SK-N-SH (cell line): ENCODE measurements at regions not wholly inside any gene's neighbourhood (a gene's known extent, or its start where the extent isn't known, plus 50 kb on each side); places are given as distances from the start of the nearest gene placed in this dataset.

Source experiments
- CTCF ChIA-PET: fragments of 300-600, 350-600 bp; formaldehyde crosslinking; extraction: SDS; loops from one replicate; lab custom pipeline; 2021; lab: Yijun Ruan, JAX
- POLR2A ChIA-PET: fragments of 350-600 bp; sonication (Branson Sonifier 250); formaldehyde crosslinking; extraction: SDS; loops from one replicate; lab custom pipeline; 2020; ENCODE audit warnings: antibody characterized with exemption, inconsistent platforms; lab: Yijun Ruan, JAX
- DNase-seq: peaks from one replicate; pipeline ENCODE4 v3.0.0; 2012
- H2AFZ ChIP-seq: fragments of 200-600 bp; sonication (generic); 2 replicates; pipeline ENCODE4 v1.8.1; 2016; ENCODE audit warnings: antibody characterized with exemption, mild to moderate bottlenecking, low read depth
- H3F3A ChIP-seq: fragments of 200-600 bp; sonication (generic); replicated peaks from 2 replicates; pipeline ENCODE3; 2016; ENCODE audit warnings: antibody characterized with exemption, mild to moderate bottlenecking; ENCODE audit not compliant: insufficient read depth
- H3K27ac ChIP-seq, 2 experiments: fragments of 200-500 bp in 1 of 2; fragments of 200-600 bp in 1 of 2; sonication (Bioruptor generic) in 1 of 2; sonication (generic), shearing (Covaris generic) in 1 of 2; 2 replicates each; pipeline versions ENCODE4 v1.5.1 to v1.6.1; 2014 to 2016; ENCODE audit warnings: low read depth in 2 of 2, inconsistent platforms in 1 of 2, low read length in 1 of 2, mild to moderate bottlenecking in 1 of 2, mixed read lengths in 1 of 2
- H3K27me3 ChIP-seq: fragments of 200-600 bp; sonication (generic), shearing (Covaris generic); 2 replicates; pipeline ENCODE4 v1.6.1; 2016; ENCODE audit warnings: mixed run types; ENCODE audit not compliant: insufficient read depth
- H3K36me3 ChIP-seq, 2 experiments: fragments of 200-500 bp in 1 of 2; fragments of 200-600 bp in 1 of 2; sonication (Bioruptor generic) in 1 of 2; sonication (generic) in 1 of 2; replicated peaks in 1 of 2; 2 replicates each; pipeline versions ENCODE3 to v1.5.1; 2014 to 2016; ENCODE audit warnings: low read length in 1 of 2, mild to moderate bottlenecking in 1 of 2; ENCODE audit not compliant: insufficient read depth in 2 of 2, control insufficient read depth in 1 of 2
- H3K4me1 ChIP-seq, 2 experiments: fragments of 200-500 bp in 1 of 2; fragments of 200-600 bp in 1 of 2; sonication (Bioruptor generic) in 1 of 2; sonication (generic), shearing (Covaris generic) in 1 of 2; 2 replicates each; pipeline versions ENCODE4 v1.5.1 to v1.6.1; 2014 to 2016; ENCODE audit warnings: low read depth in 1 of 2, low read length in 1 of 2, mixed run types in 1 of 2; ENCODE audit not compliant: insufficient read depth in 2 of 2, control insufficient read depth in 1 of 2
- H3K4me2 ChIP-seq: fragments of 200-600 bp; sonication (generic), shearing (Covaris generic); 2 replicates; pipeline ENCODE4 v1.6.1; 2017; ENCODE audit warnings: mixed run types
- H3K4me3 ChIP-seq, 2 experiments: fragments of 200-500 bp in 1 of 2; fragments of 200-600 bp in 1 of 2; sonication (Bioruptor generic) in 1 of 2; sonication (generic), shearing (Covaris generic) in 1 of 2; 2 replicates each; pipeline versions ENCODE4 v1.5.1 to v1.8.1; 2014 to 2016; ENCODE audit warnings: low read depth in 2 of 2, inconsistent platforms in 1 of 2, low read length in 1 of 2, mild to moderate bottlenecking in 1 of 2, mixed read lengths in 1 of 2, moderate library complexity in 1 of 2
- H3K79me2 ChIP-seq: fragments of 200-600 bp; sonication (generic); 2 replicates; pipeline ENCODE4 v1.8.1; 2017; ENCODE audit warnings: mild to moderate bottlenecking; ENCODE audit not compliant: insufficient read depth
- H3K9ac ChIP-seq: fragments of 200-600 bp; sonication (generic); 2 replicates; pipeline ENCODE4 v1.6.1; 2017; ENCODE audit warnings: mixed run types
- H3K9me2 ChIP-seq: fragments of 200-600 bp; sonication (generic); 2 replicates; pipeline ENCODE4 v1.6.1; 2017; ENCODE audit warnings: mixed run types
- H3K9me3 ChIP-seq: fragments of 200-600 bp; sonication (generic); 2 replicates; pipeline ENCODE4 v1.6.1; 2017; ENCODE audit warnings: mixed run types, mild to moderate bottlenecking, moderate library complexity
- H4K20me1 ChIP-seq: fragments of 200-600 bp; sonication (generic); 2 replicates; pipeline ENCODE4 v1.6.1; 2017; ENCODE audit warnings: mild to moderate bottlenecking, mixed run types; ENCODE audit not compliant: insufficient read depth
- ELF1 ChIP-seq: IDR thresholded peaks from 2 replicates; pipeline ENCODE4 v1.4.0; 2012
- EP300 ChIP-seq, 2 experiments: IDR thresholded peaks; 2 replicates each; pipeline versions ENCODE4 v1.4.0 to v1.6.1; 2012; ENCODE audit warnings: borderline replicate concordance in 1 of 2, low read depth in 1 of 2, low read length in 1 of 2
- FOSL2 ChIP-seq: IDR thresholded peaks from 2 replicates; pipeline ENCODE4 v1.4.0; 2012; ENCODE audit warnings: low read depth, mild to moderate bottlenecking, moderate library complexity, borderline replicate concordance
- FOXJ3 ChIP-seq: sonication (generic); formaldehyde crosslinking; IDR thresholded peaks from 2 replicates; pipeline ENCODE4 v1.5.1; 2020; ENCODE audit warnings: mild to moderate bottlenecking, missing genetic modification reagents
- GABPA ChIP-seq: IDR thresholded peaks from 2 replicates; pipeline ENCODE4 v1.4.0; 2012; ENCODE audit warnings: low read depth, mild to moderate bottlenecking
- GATA2 ChIP-seq: sonication (generic); formaldehyde crosslinking; IDR thresholded peaks from 2 replicates; pipeline ENCODE4 v1.5.0; 2020; ENCODE audit warnings: mild to moderate bottlenecking, missing genetic modification reagents
- MEF2A ChIP-seq: IDR thresholded peaks from 2 replicates; pipeline ENCODE4 v1.4.0; 2012; ENCODE audit warnings: low read depth, borderline replicate concordance
- MXI1 ChIP-seq: IDR thresholded peaks from 2 replicates; pipeline ENCODE4 v1.6.1; 2012; ENCODE audit warnings: mild to moderate bottlenecking, low read depth, low read length, improper control_type of control experiment
- NFIC ChIP-seq: IDR thresholded peaks from 2 replicates; pipeline ENCODE4 v1.4.0; 2012; ENCODE audit warnings: borderline replicate concordance
- SIN3A ChIP-seq: IDR thresholded peaks from 2 replicates; pipeline ENCODE4 v1.6.1; 2012; ENCODE audit warnings: low read depth, mild to moderate bottlenecking, low read length, moderate library complexity, borderline replicate concordance
- SMC3 ChIP-seq: IDR thresholded peaks from 2 replicates; pipeline ENCODE4 v1.6.1; 2012; ENCODE audit warnings: low read depth, low read length, improper control_type of control experiment
- TAF1 ChIP-seq: IDR thresholded peaks from 2 replicates; pipeline ENCODE4 v1.6.1; 2012; ENCODE audit warnings: low read depth, mild to moderate bottlenecking, low read length, moderate library complexity, borderline replicate concordance
- TCF12 ChIP-seq: IDR thresholded peaks from 2 replicates; pipeline ENCODE4 v1.4.0; 2012
- TEAD4 ChIP-seq: IDR thresholded peaks from 2 replicates; pipeline ENCODE4 v1.4.0; 2012; ENCODE audit warnings: mild to moderate bottlenecking, borderline replicate concordance; ENCODE audit not compliant: insufficient read depth
- WGBS: methylation state at CpG from one replicate; pipeline ENCODE4 v1.1.6; 2017; ENCODE audit warnings: low lambda C conversion rate; 5-methylcytosine and 5-hydroxymethylcytosine counted together
- TF ChIP-seq, protein P1 (sequence below): IDR thresholded peaks from 2 replicates; pipeline ENCODE4 v1.4.0; 2012; ENCODE audit warnings: low read depth, borderline replicate concordance
- TF ChIP-seq, protein P2 (sequence below): IDR thresholded peaks from 2 replicates; pipeline ENCODE4 v1.4.0; 2012; ENCODE audit warnings: low read depth
- TF ChIP-seq, protein P3 (sequence below): fragments of 150-350 bp; IDR thresholded peaks from 2 replicates; pipeline ENCODE4 v1.6.1; 2017; ENCODE audit warnings: antibody characterized with exemption, low read length, low read depth, borderline replicate concordance
- TF ChIP-seq, protein P4 (sequence below): IDR thresholded peaks from 2 replicates; pipeline ENCODE4 v1.4.0; 2012; ENCODE audit warnings: low read depth, borderline replicate concordance
- TF ChIP-seq, protein P5 (sequence below): fragments of 150-350 bp; IDR thresholded peaks from 2 replicates; pipeline ENCODE4 v1.6.1; 2016; ENCODE audit warnings: mild to moderate bottlenecking, low read depth, low read length
- TF ChIP-seq, protein P6 (sequence below): IDR thresholded peaks from 2 replicates; pipeline ENCODE4 v1.6.1; 2012; ENCODE audit warnings: mild to moderate bottlenecking, low read depth, low read length, moderate library complexity

DNA sequence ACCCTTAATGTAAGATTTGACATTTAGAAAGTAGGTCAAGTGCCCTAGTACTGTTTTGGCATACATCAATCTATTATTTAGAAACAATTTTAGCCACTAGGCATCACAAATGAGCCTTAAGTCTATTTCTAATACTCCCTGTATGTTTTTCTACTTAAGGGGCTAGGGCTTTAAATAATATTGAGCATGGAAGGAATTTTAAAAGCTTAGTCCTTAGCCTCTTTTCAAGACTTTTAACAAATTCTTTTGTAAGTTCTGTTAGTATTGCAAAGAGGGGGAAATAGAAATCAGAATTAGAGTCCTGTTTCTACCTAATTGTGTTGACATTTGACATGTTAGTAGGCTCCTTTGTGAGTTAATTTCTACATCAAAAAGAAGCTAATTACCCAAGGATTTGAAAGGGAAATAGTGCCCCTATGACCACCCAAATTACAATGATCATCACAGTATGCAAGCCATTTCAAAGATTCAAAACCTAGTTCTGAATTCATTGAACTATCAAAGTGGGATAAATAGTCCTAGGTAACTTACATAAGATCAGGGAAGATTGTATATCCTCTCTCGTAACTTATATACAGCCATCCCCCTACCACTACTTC is 647.8 kb upstream of the ACO1 start:
- no peaks in the 10 kb centered on the region for H3F3A ChIP-seq
- no peak overlapping the region for H3K4me3 ChIP-seq
- H3K79me2 ChIP-seq, result no peaks in the 10 kb centered on the region; the same call in 1 of the 2 replicates
- DNase-seq, result no peak
- H3K9me3 ChIP-seq, result no peaks in the 10 kb centered on the region
- no peak overlapping the region for H2AFZ ChIP-seq
- no peaks in the 10 kb centered on the region for H3K9me2 ChIP-seq
- ChIA-PET POLR2A (no interaction called here), CTCF (no interaction called here)
- 76% methylated on average over 1 of the region's 1 CpG for WGBS
- no peaks in the 10 kb centered on the region for H4K20me1 ChIP-seq
- no peaks in the 10 kb centered on the region for H3K27me3 ChIP-seq
- H3K4me1 ChIP-seq, result no peaks in the 10 kb centered on the region
- no peak overlapping the region for H3K27ac ChIP-seq
- H3K4me2 ChIP-seq, result no peak overlapping the region
- H3K9ac ChIP-seq, result no peak overlapping the region
- H3K36me3 ChIP-seq, result no peaks in the 10 kb centered on the region
- TF ChIP-seq NFIC, result no peak
- no peak for TF ChIP-seq EP300 (IDR thresholded peaks at IDR 0.05; ENCODE audit: borderline replicate concordance in 1 of 2, low read depth in 1 of 2, low read length in 1 of 2)
- TF ChIP-seq, protein P1, sequence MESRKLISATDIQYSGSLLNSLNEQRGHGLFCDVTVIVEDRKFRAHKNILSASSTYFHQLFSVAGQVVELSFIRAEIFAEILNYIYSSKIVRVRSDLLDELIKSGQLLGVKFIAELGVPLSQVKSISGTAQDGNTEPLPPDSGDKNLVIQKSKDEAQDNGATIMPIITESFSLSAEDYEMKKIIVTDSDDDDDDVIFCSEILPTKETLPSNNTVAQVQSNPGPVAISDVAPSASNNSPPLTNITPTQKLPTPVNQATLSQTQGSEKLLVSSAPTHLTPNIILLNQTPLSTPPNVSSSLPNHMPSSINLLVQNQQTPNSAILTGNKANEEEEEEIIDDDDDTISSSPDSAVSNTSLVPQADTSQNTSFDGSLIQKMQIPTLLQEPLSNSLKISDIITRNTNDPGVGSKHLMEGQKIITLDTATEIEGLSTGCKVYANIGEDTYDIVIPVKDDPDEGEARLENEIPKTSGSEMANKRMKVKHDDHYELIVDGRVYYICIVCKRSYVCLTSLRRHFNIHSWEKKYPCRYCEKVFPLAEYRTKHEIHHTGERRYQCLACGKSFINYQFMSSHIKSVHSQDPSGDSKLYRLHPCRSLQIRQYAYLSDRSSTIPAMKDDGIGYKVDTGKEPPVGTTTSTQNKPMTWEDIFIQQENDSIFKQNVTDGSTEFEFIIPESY, result no peak
- TF ChIP-seq, protein P2, sequence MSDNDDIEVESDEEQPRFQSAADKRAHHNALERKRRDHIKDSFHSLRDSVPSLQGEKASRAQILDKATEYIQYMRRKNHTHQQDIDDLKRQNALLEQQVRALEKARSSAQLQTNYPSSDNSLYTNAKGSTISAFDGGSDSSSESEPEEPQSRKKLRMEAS, result no peak
- TF ChIP-seq, protein P3, sequence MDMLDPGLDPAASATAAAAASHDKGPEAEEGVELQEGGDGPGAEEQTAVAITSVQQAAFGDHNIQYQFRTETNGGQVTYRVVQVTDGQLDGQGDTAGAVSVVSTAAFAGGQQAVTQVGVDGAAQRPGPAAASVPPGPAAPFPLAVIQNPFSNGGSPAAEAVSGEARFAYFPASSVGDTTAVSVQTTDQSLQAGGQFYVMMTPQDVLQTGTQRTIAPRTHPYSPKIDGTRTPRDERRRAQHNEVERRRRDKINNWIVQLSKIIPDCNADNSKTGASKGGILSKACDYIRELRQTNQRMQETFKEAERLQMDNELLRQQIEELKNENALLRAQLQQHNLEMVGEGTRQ, result no peak
- no peak for TF ChIP-seq MEF2A
- no peak for TF ChIP-seq TCF12
- TF ChIP-seq SMC3, result no peak
- no peak for TF ChIP-seq SIN3A
- TF ChIP-seq TAF1, result no peak
- no peak for TF ChIP-seq MXI1
- no peak for TF ChIP-seq TEAD4
- no peak for TF ChIP-seq GATA2 (CRISPR knock-in tag)
- TF ChIP-seq, protein P4, sequence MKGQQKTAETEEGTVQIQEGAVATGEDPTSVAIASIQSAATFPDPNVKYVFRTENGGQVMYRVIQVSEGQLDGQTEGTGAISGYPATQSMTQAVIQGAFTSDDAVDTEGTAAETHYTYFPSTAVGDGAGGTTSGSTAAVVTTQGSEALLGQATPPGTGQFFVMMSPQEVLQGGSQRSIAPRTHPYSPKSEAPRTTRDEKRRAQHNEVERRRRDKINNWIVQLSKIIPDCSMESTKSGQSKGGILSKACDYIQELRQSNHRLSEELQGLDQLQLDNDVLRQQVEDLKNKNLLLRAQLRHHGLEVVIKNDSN, result no peak
- no peak for TF ChIP-seq GABPA
- no peak for TF ChIP-seq FOSL2
- TF ChIP-seq FOXJ3 (CRISPR knock-in tag), result no peak
- TF ChIP-seq, protein P5, sequence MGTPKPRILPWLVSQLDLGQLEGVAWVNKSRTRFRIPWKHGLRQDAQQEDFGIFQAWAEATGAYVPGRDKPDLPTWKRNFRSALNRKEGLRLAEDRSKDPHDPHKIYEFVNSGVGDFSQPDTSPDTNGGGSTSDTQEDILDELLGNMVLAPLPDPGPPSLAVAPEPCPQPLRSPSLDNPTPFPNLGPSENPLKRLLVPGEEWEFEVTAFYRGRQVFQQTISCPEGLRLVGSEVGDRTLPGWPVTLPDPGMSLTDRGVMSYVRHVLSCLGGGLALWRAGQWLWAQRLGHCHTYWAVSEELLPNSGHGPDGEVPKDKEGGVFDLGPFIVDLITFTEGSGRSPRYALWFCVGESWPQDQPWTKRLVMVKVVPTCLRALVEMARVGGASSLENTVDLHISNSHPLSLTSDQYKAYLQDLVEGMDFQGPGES, result no peak
- TF ChIP-seq, protein P6, sequence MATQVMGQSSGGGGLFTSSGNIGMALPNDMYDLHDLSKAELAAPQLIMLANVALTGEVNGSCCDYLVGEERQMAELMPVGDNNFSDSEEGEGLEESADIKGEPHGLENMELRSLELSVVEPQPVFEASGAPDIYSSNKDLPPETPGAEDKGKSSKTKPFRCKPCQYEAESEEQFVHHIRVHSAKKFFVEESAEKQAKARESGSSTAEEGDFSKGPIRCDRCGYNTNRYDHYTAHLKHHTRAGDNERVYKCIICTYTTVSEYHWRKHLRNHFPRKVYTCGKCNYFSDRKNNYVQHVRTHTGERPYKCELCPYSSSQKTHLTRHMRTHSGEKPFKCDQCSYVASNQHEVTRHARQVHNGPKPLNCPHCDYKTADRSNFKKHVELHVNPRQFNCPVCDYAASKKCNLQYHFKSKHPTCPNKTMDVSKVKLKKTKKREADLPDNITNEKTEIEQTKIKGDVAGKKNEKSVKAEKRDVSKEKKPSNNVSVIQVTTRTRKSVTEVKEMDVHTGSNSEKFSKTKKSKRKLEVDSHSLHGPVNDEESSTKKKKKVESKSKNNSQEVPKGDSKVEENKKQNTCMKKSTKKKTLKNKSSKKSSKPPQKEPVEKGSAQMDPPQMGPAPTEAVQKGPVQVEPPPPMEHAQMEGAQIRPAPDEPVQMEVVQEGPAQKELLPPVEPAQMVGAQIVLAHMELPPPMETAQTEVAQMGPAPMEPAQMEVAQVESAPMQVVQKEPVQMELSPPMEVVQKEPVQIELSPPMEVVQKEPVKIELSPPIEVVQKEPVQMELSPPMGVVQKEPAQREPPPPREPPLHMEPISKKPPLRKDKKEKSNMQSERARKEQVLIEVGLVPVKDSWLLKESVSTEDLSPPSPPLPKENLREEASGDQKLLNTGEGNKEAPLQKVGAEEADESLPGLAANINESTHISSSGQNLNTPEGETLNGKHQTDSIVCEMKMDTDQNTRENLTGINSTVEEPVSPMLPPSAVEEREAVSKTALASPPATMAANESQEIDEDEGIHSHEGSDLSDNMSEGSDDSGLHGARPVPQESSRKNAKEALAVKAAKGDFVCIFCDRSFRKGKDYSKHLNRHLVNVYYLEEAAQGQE, result no peak
- TF ChIP-seq ELF1, result no peak
